ENCODE measurements at regions not wholly inside any gene's neighbourhood (a gene's known extent, or its start where the extent isn't known, plus 50 kb on each side); places are given as distances from the start of the nearest gene placed in this dataset.

GRCh38 chr12:74455429-74455828 is 82.2 kb upstream of the ATXN7L3B start:
- no peak for TF ChIP-seq CTCF (conservative IDR thresholded peaks at IDR 0.05; ENCODE audit: low read depth, low read length)
- no peak for TF ChIP-seq EZH2 (IDR thresholded peaks at IDR 0.05; ENCODE audit: borderline replicate concordance, low read depth, low read length, poor library complexity, severe bottlenecking)

Measured in A673 (cell line).